GM18868 (cell line): ENCODE measurements at regions not wholly inside any gene's neighbourhood (a gene's known extent, or its start where the extent isn't known, plus 50 kb on each side); places are given as distances from the start of the nearest gene placed in this dataset.

ENCODE experiments used
- ATAC-seq: cut with Tn5 transposase; IDR thresholded peaks from one replicate; pipeline ENCODE4 v1.9.1; 2021; ENCODE audit warnings: mild to moderate bottlenecking, moderate library complexity; ENCODE audit not compliant: unreplicated experiment

DNA sequence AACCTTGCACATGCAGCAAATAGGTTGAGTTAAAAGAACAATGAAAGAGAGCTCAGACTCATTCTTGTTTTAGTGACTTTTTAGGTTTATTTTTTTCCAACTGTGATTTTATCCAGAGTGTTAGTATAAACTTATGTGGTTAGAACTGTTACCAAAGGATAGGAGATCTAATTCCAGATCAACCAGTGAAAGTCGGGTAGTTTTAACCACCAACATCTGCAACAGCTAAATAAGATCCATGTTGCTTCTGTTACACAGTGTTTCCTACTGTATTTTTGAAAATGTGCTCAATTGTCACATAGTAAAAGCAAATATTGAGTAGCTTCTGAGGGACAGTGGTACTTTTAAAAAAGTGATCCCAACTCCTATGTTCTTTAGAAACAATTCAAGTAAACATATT lies 53.9 kb upstream of the ARGLU1 start:
- ATAC-seq, result no peak

DNA sequence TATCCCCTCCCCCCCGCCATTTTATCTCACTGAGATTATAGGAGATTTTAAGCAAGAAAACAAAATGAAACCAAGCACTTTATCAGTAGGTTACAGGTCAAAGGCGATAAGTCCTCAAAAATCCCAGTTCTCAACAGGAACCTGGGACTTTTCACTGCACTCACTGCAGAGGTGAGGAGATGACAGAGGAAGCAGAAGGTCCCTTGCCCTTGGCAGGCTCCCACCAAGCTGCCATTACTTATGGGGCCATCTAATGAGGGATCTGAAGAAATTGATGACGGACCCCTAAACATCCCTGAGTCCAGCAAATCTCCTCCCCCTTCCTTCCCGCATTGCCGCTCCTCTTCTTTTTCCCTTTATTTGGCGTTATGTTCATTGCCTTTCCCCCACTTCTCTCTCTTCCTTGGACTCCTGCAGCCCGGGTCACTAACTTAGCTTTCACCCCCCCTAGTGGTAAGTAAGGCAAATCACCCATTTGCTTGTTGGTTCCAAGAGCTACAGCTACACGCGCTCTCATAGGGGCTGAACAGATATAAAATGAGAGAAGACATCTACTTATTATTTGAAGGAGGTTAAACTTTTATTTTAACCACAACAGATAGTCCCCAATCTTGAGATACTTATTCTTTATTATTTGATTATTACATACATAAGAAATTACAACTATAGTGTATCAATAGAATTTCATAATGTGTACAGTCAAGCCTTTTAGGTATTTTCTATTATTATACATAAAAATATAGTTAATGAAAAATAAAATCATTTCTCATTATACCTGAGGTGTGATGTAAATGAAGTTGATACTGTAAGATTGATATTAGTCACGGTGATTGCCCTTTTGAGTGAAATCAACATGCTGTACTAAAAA lies 52.0 kb upstream of the ARGLU1 start:
- peak; percentile 100 for ATAC-seq
